Ascending aorta (tissue), 2 donors: ENCODE measurements at regions not wholly inside any gene's neighbourhood (a gene's known extent, or its start where the extent isn't known, plus 50 kb on each side); places are given as distances from the start of the nearest gene placed in this dataset.

Experiments used
- DNase-seq, 2 donors: peaks; one replicate each; pipeline ENCODE4 v3.0.0-alpha.2; 2019; ENCODE audit warnings: low spot score in 2 of 2
- H3K27ac ChIP-seq, 2 donors: fragments of 200-600 bp; sonication (generic); one replicate each; pipeline ENCODE4 v1.5.1; 2016 to 2017; ENCODE audit warnings: mild to moderate bottlenecking in 1 of 2
- H3K27me3 ChIP-seq: fragments of 200-600 bp; sonication (generic); one replicate; pipeline ENCODE4 v1.5.1; 2017
- H3K36me3 ChIP-seq, 2 donors: fragments of 200-600 bp; sonication (generic); one replicate each; pipeline ENCODE4 v1.5.1; 2016
- H3K4me1 ChIP-seq, 2 donors: fragments of 200-600 bp; sonication (generic); one replicate each; pipeline ENCODE4 v1.5.1; 2016 to 2017; ENCODE audit warnings: mild to moderate bottlenecking in 1 of 2
- H3K4me3 ChIP-seq, 2 donors: fragments of 200-600 bp; sonication (generic); one replicate each; pipeline ENCODE4 v1.5.1; 2016 to 2017; ENCODE audit warnings: mild to moderate bottlenecking in 1 of 2
- H3K9me3 ChIP-seq, 2 donors: fragments of 200-600 bp; sonication (generic); one replicate each; pipeline ENCODE4 v1.5.1; 2016
- intact Hi-C: fragments of 100-400 bp; cut with DNase I; formaldehyde crosslinking; loops from one replicate; pipeline ENCODE4 v1.15.1; 2023
- TF ChIP-seq, protein P1 (sequence below), 3 experiments: fragments of 200-600 bp in 2 of 3; fragments of 450-650 bp in 1 of 3; sonication (generic) in 2 of 3; IDR thresholded peaks; one replicate each; pipeline ENCODE4 v1.5.1; 2016 to 2019; ENCODE audit warnings: antibody characterized with exemption in 3 of 3, mild to moderate bottlenecking in 1 of 3, moderate library complexity in 1 of 3

GRCh38 chr1:25073640-25074270 lies 143.7 kb upstream of the RUNX3 start:
- H3K27ac ChIP-seq, result no peak overlapping the region
- H3K9me3 ChIP-seq, result peaks cover 0 to 5% of the 10 kb centered on the region in 2 donors
- H3K4me3 ChIP-seq, result no peak overlapping the region
- H3K4me1 ChIP-seq, result no peaks in the 10 kb centered on the region
- no peaks in the 10 kb centered on the region for H3K27me3 ChIP-seq
- TF ChIP-seq, protein P1, sequence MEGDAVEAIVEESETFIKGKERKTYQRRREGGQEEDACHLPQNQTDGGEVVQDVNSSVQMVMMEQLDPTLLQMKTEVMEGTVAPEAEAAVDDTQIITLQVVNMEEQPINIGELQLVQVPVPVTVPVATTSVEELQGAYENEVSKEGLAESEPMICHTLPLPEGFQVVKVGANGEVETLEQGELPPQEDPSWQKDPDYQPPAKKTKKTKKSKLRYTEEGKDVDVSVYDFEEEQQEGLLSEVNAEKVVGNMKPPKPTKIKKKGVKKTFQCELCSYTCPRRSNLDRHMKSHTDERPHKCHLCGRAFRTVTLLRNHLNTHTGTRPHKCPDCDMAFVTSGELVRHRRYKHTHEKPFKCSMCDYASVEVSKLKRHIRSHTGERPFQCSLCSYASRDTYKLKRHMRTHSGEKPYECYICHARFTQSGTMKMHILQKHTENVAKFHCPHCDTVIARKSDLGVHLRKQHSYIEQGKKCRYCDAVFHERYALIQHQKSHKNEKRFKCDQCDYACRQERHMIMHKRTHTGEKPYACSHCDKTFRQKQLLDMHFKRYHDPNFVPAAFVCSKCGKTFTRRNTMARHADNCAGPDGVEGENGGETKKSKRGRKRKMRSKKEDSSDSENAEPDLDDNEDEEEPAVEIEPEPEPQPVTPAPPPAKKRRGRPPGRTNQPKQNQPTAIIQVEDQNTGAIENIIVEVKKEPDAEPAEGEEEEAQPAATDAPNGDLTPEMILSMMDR (IDR thresholded peaks at IDR 0.05), result no peak
- H3K36me3 ChIP-seq, result no peaks in the 10 kb centered on the region
- DNase-seq, result no peak
- intact Hi-C loops, result no loop called here

- no peak for DNase-seq
- H3K36me3 ChIP-seq, result no peaks in the 10 kb centered on the region
- H3K4me1 ChIP-seq, result no peaks in the 10 kb centered on the region
- no peaks in the 10 kb centered on the region for H3K27me3 ChIP-seq
- intact Hi-C loops, result no loop called here
- no peaks in the 10 kb centered on the region for H3K9me3 ChIP-seq
- TF ChIP-seq, protein P1 (IDR thresholded peaks at IDR 0.05), result no peak
- no peak overlapping the region for H3K27ac ChIP-seq
- H3K4me3 ChIP-seq, result no peak overlapping the region
These were observed 142.4 kb upstream of the RUNX3 start for GRCh38 chr1:25072461-25072860.

- H3K9me3 ChIP-seq, result no peaks in the 10 kb centered on the region
- TF ChIP-seq, protein P1 (IDR thresholded peaks at IDR 0.05), result no peak
- H3K27me3 ChIP-seq, result no peaks in the 10 kb centered on the region
- H3K4me3 ChIP-seq, result no peak overlapping the region
- intact Hi-C loops, result no loop called here
- DNase-seq, result no peak
- H3K4me1 ChIP-seq, result no peaks in the 10 kb centered on the region
- no peak overlapping the region for H3K27ac ChIP-seq
- no peaks in the 10 kb centered on the region for H3K36me3 ChIP-seq
These were observed 138.8 kb upstream of the RUNX3 start for GRCh38 chr1:25068829-25069228.

DNA sequence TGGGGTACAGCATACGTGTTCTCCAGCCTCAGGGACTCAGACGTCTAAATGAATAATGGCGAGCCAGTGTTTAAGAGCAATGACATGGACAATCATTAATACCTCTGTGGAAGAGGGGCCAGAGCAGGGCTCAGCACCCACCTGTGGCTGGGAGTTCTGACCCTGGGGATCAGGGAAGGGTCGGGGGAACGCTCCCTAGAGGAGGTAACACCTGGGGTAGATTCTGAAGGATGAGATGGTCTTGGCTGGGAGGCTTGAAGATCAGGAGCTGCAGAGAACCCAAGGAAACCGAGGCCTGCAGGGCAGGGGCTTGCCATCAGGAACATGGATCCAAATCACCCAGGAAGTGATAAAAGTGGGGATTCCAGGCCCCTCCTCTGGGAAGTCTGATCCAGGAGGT lies 138.2 kb upstream of the RUNX3 start:
- H3K27me3 ChIP-seq, result no peaks in the 10 kb centered on the region
- TF ChIP-seq, protein P1 (IDR thresholded peaks at IDR 0.05), result no peak
- H3K36me3 ChIP-seq, result no peaks in the 10 kb centered on the region
- no peak for DNase-seq
- H3K27ac ChIP-seq, result no peak overlapping the region
- no peaks in the 10 kb centered on the region for H3K9me3 ChIP-seq
- intact Hi-C loops, result no loop called here
- H3K4me1 ChIP-seq, result no peaks in the 10 kb centered on the region
- H3K4me3 ChIP-seq, result no peak overlapping the region

DNA sequence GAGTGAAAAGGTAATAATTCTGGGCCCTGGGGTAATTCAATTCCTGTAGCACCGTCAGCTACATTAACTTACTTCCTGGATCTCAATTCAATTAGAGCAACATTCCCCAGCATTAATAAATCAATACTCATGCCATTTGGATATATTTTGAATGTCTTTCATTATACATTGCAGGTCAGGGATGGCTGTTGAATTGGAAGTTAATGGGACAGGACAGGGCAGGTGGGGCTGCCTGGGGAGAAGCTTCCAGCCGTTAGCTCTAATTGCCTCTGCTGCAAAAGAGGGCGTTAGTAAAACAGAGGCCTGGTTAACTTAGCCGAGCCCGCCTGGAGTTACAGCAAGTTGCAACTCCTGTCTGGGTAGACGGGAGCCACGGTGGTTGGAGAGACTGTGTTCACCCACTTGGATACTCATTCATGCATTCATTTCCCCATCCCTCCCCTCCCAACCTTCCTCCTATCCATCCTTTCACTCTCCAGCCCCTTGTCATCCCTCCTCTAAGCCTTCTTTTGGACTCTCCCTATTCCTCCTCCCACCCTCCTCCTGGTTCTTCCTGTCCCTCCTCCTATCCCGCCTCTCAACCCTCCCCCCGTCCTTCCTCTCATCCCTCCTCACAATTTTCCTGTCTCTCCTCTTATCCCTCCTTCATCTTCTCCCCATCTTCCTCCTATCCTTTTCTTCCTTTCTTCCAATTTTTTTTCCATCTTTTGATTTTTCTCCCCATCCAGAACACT lies 137.6 kb upstream of the RUNX3 start:
- Histone ChIP-seq H3K4me1 (no peaks in the 10 kb centered on the region), H3K27me3 (no peaks in the 10 kb centered on the region), H3K36me3 (no peaks in the 10 kb centered on the region), H3K4me3 (no peak overlapping the region), H3K27ac (no peak overlapping the region), H3K9me3 (no peaks in the 10 kb centered on the region)
- DNase-seq, result no peak
- intact Hi-C loops, result no loop called here
- TF ChIP-seq, protein P1 (IDR thresholded peaks at IDR 0.05), result no peak
